Ascending aorta (tissue), 2 donors: ENCODE measurements at regions not wholly inside any gene's neighbourhood (a gene's known extent, or its start where the extent isn't known, plus 50 kb on each side); places are given as distances from the start of the nearest gene placed in this dataset.

Source experiments
- DNase-seq, 2 donors: peaks; one replicate each; pipeline ENCODE4 v3.0.0-alpha.2; 2019; ENCODE audit warnings: low spot score in 2 of 2
- H3K27ac ChIP-seq, 2 donors: fragments of 200-600 bp; sonication (generic); one replicate each; pipeline ENCODE4 v1.5.1; 2016 to 2017; ENCODE audit warnings: mild to moderate bottlenecking in 1 of 2
- H3K27me3 ChIP-seq: fragments of 200-600 bp; sonication (generic); one replicate; pipeline ENCODE4 v1.5.1; 2017
- H3K36me3 ChIP-seq, 2 donors: fragments of 200-600 bp; sonication (generic); one replicate each; pipeline ENCODE4 v1.5.1; 2016
- H3K4me1 ChIP-seq, 2 donors: fragments of 200-600 bp; sonication (generic); one replicate each; pipeline ENCODE4 v1.5.1; 2016 to 2017; ENCODE audit warnings: mild to moderate bottlenecking in 1 of 2
- H3K4me3 ChIP-seq, 2 donors: fragments of 200-600 bp; sonication (generic); one replicate each; pipeline ENCODE4 v1.5.1; 2016 to 2017; ENCODE audit warnings: mild to moderate bottlenecking in 1 of 2
- H3K9me3 ChIP-seq, 2 donors: fragments of 200-600 bp; sonication (generic); one replicate each; pipeline ENCODE4 v1.5.1; 2016
- CTCF ChIP-seq, 3 experiments: fragments of 200-600 bp in 2 of 3; fragments of 450-650 bp in 1 of 3; sonication (generic) in 2 of 3; IDR thresholded peaks; one replicate each; pipeline ENCODE4 v1.5.1; 2016 to 2019; ENCODE audit warnings: antibody characterized with exemption in 3 of 3, mild to moderate bottlenecking in 1 of 3, moderate library complexity in 1 of 3
- intact Hi-C: fragments of 100-400 bp; cut with DNase I; formaldehyde crosslinking; loops from one replicate; pipeline ENCODE4 v1.15.1; 2023

- no peak for DNase-seq
- Histone ChIP-seq H3K27me3 (no peaks in the 10 kb centered on the region), H3K9me3 (no peaks in the 10 kb centered on the region), H3K27ac (no peak overlapping the region), H3K36me3 (no peaks in the 10 kb centered on the region), H3K4me3 (no peak overlapping the region), H3K4me1 (no peaks in the 10 kb centered on the region)
- intact Hi-C loops, result no loop called here
- TF ChIP-seq CTCF (IDR thresholded peaks at IDR 0.05), result no peak
Measured at GRCh38 chr4:177671845-177672244, 229.6 kb upstream of the AGA start.

- H3K4me3 ChIP-seq, result no peak overlapping the region
- intact Hi-C loops, result no loop called here
- no peak for DNase-seq
- no peak overlapping the region for H3K27ac ChIP-seq
- TF ChIP-seq CTCF (IDR thresholded peaks at IDR 0.05), result no peak
- H3K4me1 ChIP-seq, result no peaks in the 10 kb centered on the region
- H3K27me3 ChIP-seq, result no peaks in the 10 kb centered on the region
- H3K36me3 ChIP-seq, result no peaks in the 10 kb centered on the region
- no peaks in the 10 kb centered on the region for H3K9me3 ChIP-seq
Measured at GRCh38 chr4:177673985-177674489, 231.8 kb upstream of the AGA start.

DNA sequence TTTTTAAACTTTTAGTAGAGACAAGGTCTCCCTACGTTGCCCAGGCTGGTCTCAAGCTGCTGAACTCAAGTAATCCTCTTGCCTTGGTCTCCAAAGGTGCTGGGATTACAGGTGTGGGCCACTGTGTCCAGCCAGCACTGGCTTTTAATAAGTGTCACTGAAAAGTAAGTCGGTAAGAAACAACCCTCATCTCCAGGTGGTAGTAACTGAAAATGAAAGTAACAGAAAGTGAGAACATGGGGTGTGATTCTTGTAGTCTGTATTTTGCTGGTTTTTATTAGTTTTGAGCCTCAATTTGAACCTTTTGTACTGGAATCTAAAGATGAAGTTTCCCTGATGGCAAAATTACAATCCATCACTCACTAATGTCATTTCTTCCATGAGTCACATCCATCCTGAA, 238.1 kb upstream of the AGA start:
- Histone ChIP-seq H3K4me1 (no peaks in the 10 kb centered on the region), H3K4me3 (no peak overlapping the region), H3K27ac (no peak overlapping the region), H3K9me3 (no peaks in the 10 kb centered on the region), H3K36me3 (no peaks in the 10 kb centered on the region), H3K27me3 (no peaks in the 10 kb centered on the region)
- no peak for DNase-seq
- intact Hi-C loops, result no loop called here
- TF ChIP-seq CTCF (IDR thresholded peaks at IDR 0.05), result no peak

DNA sequence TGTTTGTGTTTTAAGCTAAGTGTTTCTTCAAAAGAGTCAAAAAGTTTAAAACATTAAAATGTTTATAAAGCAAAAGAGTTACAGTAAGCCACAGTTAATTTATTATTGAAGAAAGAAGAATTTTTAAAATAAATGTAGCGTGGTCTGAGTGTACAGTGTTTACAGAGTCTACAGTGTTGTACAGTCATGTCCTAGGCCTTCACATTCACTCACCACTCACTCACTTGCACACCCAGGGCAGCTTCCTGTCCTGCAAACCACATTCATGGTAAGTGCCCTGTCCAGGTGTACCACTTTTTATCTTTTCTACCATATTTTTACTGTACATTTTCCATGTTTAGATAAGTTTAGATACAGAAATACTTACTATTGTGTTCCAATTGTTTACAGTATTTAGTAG, 239.7 kb upstream of the AGA start:
- no peak overlapping the region for H3K4me3 ChIP-seq
- no peak for TF ChIP-seq CTCF (IDR thresholded peaks at IDR 0.05)

GRCh38 chr4:177687117-177687516, 244.9 kb upstream of the AGA start:
- intact Hi-C loops, result no loop called here
- Histone ChIP-seq H3K36me3 (no peaks in the 10 kb centered on the region), H3K4me1 (no peaks in the 10 kb centered on the region), H3K4me3 (no peak overlapping the region), H3K27ac (no peak overlapping the region), H3K27me3 (no peaks in the 10 kb centered on the region), H3K9me3 (no peaks in the 10 kb centered on the region)
- DNase-seq, result no peak
- TF ChIP-seq CTCF (IDR thresholded peaks at IDR 0.05), result no peak

More for the DNA sequence above, 239.7 kb upstream of the AGA start:
- Histone ChIP-seq H3K27me3 (no peaks in the 10 kb centered on the region), H3K4me1 (no peaks in the 10 kb centered on the region), H3K36me3 (no peaks in the 10 kb centered on the region), H3K9me3 (no peaks in the 10 kb centered on the region), H3K27ac (no peak overlapping the region)
- DNase-seq, result no peak
- intact Hi-C loops, result no loop called here

DNA sequence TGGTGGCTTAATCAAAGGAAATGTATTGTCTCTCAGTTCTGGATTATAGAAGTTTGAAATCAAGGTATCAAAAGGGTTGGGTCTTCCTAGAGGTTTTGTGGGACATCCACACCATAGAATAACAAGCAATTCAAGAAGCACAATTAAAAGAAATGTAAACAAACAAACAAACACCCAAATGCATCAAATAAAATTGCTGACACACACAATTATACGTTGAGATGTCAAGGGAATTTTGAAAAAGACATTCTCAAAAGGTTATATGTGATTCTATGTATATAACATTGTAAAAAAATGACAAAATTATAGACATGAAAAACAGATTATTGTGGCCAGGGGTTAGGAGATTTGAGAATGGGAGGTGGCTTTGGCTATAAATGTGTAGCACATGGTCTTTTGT, 250.7 kb upstream of the AGA start:
- H3K27ac ChIP-seq, result no peak overlapping the region
- intact Hi-C loops, result no loop called here
- no peaks in the 10 kb centered on the region for H3K4me1 ChIP-seq
- no peak for DNase-seq
- no peaks in the 10 kb centered on the region for H3K27me3 ChIP-seq
- H3K36me3 ChIP-seq, result no peaks in the 10 kb centered on the region
- no peaks in the 10 kb centered on the region for H3K9me3 ChIP-seq
- TF ChIP-seq CTCF (IDR thresholded peaks at IDR 0.05), result no peak
- H3K4me3 ChIP-seq, result no peak overlapping the region
